ENCODE measurements at regions not wholly inside any gene's neighbourhood (a gene's known extent, or its start where the extent isn't known, plus 50 kb on each side); places are given as distances from the start of the nearest gene placed in this dataset.

DNA sequence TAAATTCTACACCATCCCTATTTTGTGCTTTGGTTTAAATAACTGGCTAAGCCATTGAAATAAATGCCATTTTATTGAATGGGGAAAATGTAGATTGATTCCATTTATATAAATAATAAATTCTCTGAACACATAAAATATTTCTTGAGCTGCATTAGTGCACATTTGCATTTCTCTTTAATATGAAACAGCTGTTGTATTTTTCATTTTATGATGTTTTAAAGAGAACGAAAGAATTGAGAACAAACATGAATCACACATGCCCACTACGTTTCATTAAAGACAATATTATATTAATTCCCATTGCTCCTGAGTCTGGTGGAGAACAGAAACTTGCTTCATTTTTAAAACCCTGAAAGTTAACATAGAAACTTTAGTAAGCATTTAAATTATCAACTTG, 235.7 kb upstream of the CFAP20DC start:
- TF ChIP-seq, protein P1, sequence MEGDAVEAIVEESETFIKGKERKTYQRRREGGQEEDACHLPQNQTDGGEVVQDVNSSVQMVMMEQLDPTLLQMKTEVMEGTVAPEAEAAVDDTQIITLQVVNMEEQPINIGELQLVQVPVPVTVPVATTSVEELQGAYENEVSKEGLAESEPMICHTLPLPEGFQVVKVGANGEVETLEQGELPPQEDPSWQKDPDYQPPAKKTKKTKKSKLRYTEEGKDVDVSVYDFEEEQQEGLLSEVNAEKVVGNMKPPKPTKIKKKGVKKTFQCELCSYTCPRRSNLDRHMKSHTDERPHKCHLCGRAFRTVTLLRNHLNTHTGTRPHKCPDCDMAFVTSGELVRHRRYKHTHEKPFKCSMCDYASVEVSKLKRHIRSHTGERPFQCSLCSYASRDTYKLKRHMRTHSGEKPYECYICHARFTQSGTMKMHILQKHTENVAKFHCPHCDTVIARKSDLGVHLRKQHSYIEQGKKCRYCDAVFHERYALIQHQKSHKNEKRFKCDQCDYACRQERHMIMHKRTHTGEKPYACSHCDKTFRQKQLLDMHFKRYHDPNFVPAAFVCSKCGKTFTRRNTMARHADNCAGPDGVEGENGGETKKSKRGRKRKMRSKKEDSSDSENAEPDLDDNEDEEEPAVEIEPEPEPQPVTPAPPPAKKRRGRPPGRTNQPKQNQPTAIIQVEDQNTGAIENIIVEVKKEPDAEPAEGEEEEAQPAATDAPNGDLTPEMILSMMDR (IDR thresholded peaks at IDR 0.05; ENCODE audit: insufficient read depth, low read depth, low read length) = no peak
- no peak for TF ChIP-seq EZH2 (IDR thresholded peaks at IDR 0.05; ENCODE audit: insufficient read depth, low read length)
